ENCODE measurements at regions not wholly inside any gene's neighbourhood (a gene's known extent, or its start where the extent isn't known, plus 50 kb on each side); places are given as distances from the start of the nearest gene placed in this dataset.

- TF ChIP-seq CTCF (IDR thresholded peaks at IDR 0.05) (no peak), POLR2A (IDR thresholded peaks at IDR 0.05) (no peak)
- 40 to 41% methylated on average over 6 of the region's 6 CpGs for WGBS, 2 donors
- no peak overlapping the region for H3K4me3 ChIP-seq (ENCODE audit: low read depth, poor library complexity, severe bottlenecking)
- no peak for DNase-seq (ENCODE audit: low spot score in 2 of 2)
- intact Hi-C loops (cut with DNase I; ENCODE audit: low total_unique reads), result no loop called here
Measured at GRCh38 chr16:85330694-85331188, 218.5 kb upstream of the CIBAR2 start.

- 28 to 62% methylated on average over 7 of the region's 7 CpGs for WGBS, 2 donors
- TF ChIP-seq POLR2A (IDR thresholded peaks at IDR 0.05) (no peak), CTCF (IDR thresholded peaks at IDR 0.05) (no peak)
- DNase-seq (ENCODE audit: low spot score in 2 of 2), result no peak
- intact Hi-C loops (cut with DNase I; ENCODE audit: low total_unique reads), result no loop called here
- H3K4me3 ChIP-seq (ENCODE audit: low read depth, poor library complexity, severe bottlenecking), result no peak overlapping the region
Measured at GRCh38 chr16:85331688-85332087, 219.4 kb upstream of the CIBAR2 start.

GRCh38 chr16:85332175-85332574, 219.9 kb upstream of the CIBAR2 start:
- WGBS, 2 donors, result 77 to 81% methylated on average over 12 of the region's 12 CpGs
- H3K4me3 ChIP-seq (ENCODE audit: low read depth, poor library complexity, severe bottlenecking), result no peak overlapping the region

GRCh38 chr16:85333337-85333736, 221.1 kb upstream of the CIBAR2 start:
- TF ChIP-seq POLR2A (IDR thresholded peaks at IDR 0.05) (no peak), CTCF (IDR thresholded peaks at IDR 0.05) (no peak)
- no peak for DNase-seq (ENCODE audit: low spot score in 2 of 2)
- no peak overlapping the region for H3K4me3 ChIP-seq (ENCODE audit: low read depth, poor library complexity, severe bottlenecking)
- intact Hi-C loops (cut with DNase I; ENCODE audit: low total_unique reads), result no loop called here
- WGBS, 2 donors, result 96 to 97% methylated on average over 4 to 9 of the region's 9 CpGs

More at GRCh38 chr16:85332175-85332574, 219.9 kb upstream of the CIBAR2 start:
- TF ChIP-seq CTCF (IDR thresholded peaks at IDR 0.05) (no peak), POLR2A (IDR thresholded peaks at IDR 0.05) (no peak)
- intact Hi-C loops (cut with DNase I; ENCODE audit: low total_unique reads), result no loop called here
- no peak for DNase-seq (ENCODE audit: low spot score in 2 of 2)

GRCh38 chr16:85333744-85334640, 221.7 kb upstream of the CIBAR2 start:
- intact Hi-C loops (cut with DNase I; ENCODE audit: low total_unique reads), result no loop called here
- TF ChIP-seq CTCF (IDR thresholded peaks at IDR 0.05), result no peak
- no peak for TF ChIP-seq POLR2A (IDR thresholded peaks at IDR 0.05)
- 82 to 85% methylated on average over 27 to 29 of the region's 29 CpGs for WGBS, 2 donors
- DNase-seq (ENCODE audit: low spot score in 2 of 2), result no peak
- no peak overlapping the region for H3K4me3 ChIP-seq (ENCODE audit: low read depth, poor library complexity, severe bottlenecking)

Data from lower leg skin (tissue), 4 donors.